ENCODE measurements at regions not wholly inside any gene's neighbourhood (a gene's known extent, or its start where the extent isn't known, plus 50 kb on each side); places are given as distances from the start of the nearest gene placed in this dataset.

GRCh38 chr17:72306037-72306436 is 185.2 kb downstream of the SOX9 start:
- TF ChIP-seq CTCF (IDR thresholded peaks at IDR 0.05) (no peak), POLR2A (IDR thresholded peaks at IDR 0.05) (no peak)

Data from ovary (tissue), 3 donors.